ENCODE measurements at regions not wholly inside any gene's neighbourhood (a gene's known extent, or its start where the extent isn't known, plus 50 kb on each side); places are given as distances from the start of the nearest gene placed in this dataset.

- TF ChIP-seq, protein P1, sequence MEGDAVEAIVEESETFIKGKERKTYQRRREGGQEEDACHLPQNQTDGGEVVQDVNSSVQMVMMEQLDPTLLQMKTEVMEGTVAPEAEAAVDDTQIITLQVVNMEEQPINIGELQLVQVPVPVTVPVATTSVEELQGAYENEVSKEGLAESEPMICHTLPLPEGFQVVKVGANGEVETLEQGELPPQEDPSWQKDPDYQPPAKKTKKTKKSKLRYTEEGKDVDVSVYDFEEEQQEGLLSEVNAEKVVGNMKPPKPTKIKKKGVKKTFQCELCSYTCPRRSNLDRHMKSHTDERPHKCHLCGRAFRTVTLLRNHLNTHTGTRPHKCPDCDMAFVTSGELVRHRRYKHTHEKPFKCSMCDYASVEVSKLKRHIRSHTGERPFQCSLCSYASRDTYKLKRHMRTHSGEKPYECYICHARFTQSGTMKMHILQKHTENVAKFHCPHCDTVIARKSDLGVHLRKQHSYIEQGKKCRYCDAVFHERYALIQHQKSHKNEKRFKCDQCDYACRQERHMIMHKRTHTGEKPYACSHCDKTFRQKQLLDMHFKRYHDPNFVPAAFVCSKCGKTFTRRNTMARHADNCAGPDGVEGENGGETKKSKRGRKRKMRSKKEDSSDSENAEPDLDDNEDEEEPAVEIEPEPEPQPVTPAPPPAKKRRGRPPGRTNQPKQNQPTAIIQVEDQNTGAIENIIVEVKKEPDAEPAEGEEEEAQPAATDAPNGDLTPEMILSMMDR (IDR thresholded peaks at IDR 0.05), result no peak
- TF ChIP-seq POLR2A (IDR thresholded peaks at IDR 0.05), result no peak
Observed at GRCh38 chr6:78505178-78505577, 362.2 kb upstream of the IRAK1BP1 start.
